ENCODE measurements at regions not wholly inside any gene's neighbourhood (a gene's known extent, or its start where the extent isn't known, plus 50 kb on each side); places are given as distances from the start of the nearest gene placed in this dataset.

GRCh38 chr15:70254311-70254869 is 156.7 kb upstream of the TLE3 start:
- no peak for TF ChIP-seq CTCF (IDR thresholded peaks at IDR 0.05; ENCODE audit: poor library complexity)
- TF ChIP-seq EZH2 (IDR thresholded peaks at IDR 0.05; ENCODE audit: borderline replicate concordance), result no peak
- no peak for TF ChIP-seq EZH2phosphoT487 (IDR thresholded peaks at IDR 0.05; ENCODE audit: low read depth, severe bottlenecking, unreplicated experiment)

Measured in hepatocyte (in vitro differentiated cells).